Erythroblast (primary cell): ENCODE measurements at regions not wholly inside any gene's neighbourhood (a gene's known extent, or its start where the extent isn't known, plus 50 kb on each side); places are given as distances from the start of the nearest gene placed in this dataset.

Source experiments
- GATA1 ChIP-seq: IDR thresholded peaks from 2 replicates; pipeline ENCODE4 v1.6.1; 2011; ENCODE audit warnings: low read depth, mild to moderate bottlenecking, control low read depth, low read length, moderate library complexity
- POLR2A ChIP-seq: IDR thresholded peaks from 2 replicates; pipeline ENCODE4 v1.6.1; 2011; ENCODE audit warnings: mild to moderate bottlenecking, low read length

GRCh38 chr1:76730027-76730426 is 137.3 kb upstream of the ST6GALNAC5 start:
- TF ChIP-seq POLR2A: no peak
- no peak for TF ChIP-seq GATA1
